ENCODE measurements at regions not wholly inside any gene's neighbourhood (a gene's known extent, or its start where the extent isn't known, plus 50 kb on each side); places are given as distances from the start of the nearest gene placed in this dataset.

DNA sequence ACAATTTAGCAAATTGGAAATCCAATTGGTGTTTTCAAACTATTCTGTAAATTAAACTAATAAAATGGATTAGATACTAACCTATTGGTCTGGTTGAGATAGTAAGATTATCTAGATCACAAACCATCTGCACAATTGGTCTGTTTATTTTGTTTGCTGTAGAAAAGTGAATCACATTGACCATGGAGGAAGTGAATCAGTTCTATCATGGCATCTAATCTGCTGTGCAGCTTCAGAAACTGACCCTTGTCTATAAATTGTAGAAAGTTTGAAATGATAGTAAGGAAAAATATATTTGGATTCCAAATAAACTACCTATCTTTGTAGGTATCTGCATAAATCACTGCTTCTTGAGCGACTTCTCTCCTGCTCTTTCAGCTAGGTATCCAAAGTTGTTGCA lies 1865.4 kb downstream of the MAT2B start:
- H4K20me1 ChIP-seq (ENCODE audit: insufficient read depth, low read length), result no peaks in the 10 kb centered on the region
- H3K9ac ChIP-seq (ENCODE audit: insufficient read depth, low read depth, low read length), result no peak overlapping the region
- no peak overlapping the region for H3K4me2 ChIP-seq (ENCODE audit: low read depth, low read length)
- no peaks in the 10 kb centered on the region for H3K36me3 ChIP-seq (replicated peaks in 1 of 2; ENCODE audit: control insufficient read depth in 1 of 2, insufficient read depth in 2 of 2, low read length in 2 of 2)
- peaks cover 65% of the 10 kb centered on the region for H3K9me3 ChIP-seq (ENCODE audit: low read length)
- intact Hi-C loops (cut with micrococcal nuclease; ENCODE audit: unreplicated experiment), result no loop called here
- H3K27me3 ChIP-seq (ENCODE audit: control insufficient read depth in 1 of 2, insufficient read depth in 2 of 2, low read length in 2 of 2), result no peaks in the 10 kb centered on the region
- no peaks in the 10 kb centered on the region for H3K79me2 ChIP-seq (ENCODE audit: insufficient read depth, low read length)
- no TSS peak for BruUV-seq (replicated peaks)
- ATAC-seq (no peak), DNase-seq (ENCODE audit: low spot score) (no peak), FAIRE-seq (no peak)
- in situ Hi-C loops (cut with HindIII; ENCODE audit: extremely low pct_ligation_motif_present, low pct_unique_long_range_greater_than_20kb), result no loop called here
- no peaks in the 10 kb centered on the region for H3K4me1 ChIP-seq (ENCODE audit: insufficient read depth, low read length)
- ChIA-PET CTCF (ENCODE audit: low intra/inter-chr PET ratio, low total read pairs) (no interaction called here), POLR2A (no interaction called here)
- H3K4me3 ChIP-seq (replicated peaks in 1 of 3; ENCODE audit: insufficient read depth in 1 of 3, low read depth in 2 of 3, low read length in 3 of 3), result no peak overlapping the region
- H3K27ac ChIP-seq (ENCODE audit: extremely low read length, insufficient read depth, low read length), result no peak overlapping the region
- TF ChIP-seq, protein P1, sequence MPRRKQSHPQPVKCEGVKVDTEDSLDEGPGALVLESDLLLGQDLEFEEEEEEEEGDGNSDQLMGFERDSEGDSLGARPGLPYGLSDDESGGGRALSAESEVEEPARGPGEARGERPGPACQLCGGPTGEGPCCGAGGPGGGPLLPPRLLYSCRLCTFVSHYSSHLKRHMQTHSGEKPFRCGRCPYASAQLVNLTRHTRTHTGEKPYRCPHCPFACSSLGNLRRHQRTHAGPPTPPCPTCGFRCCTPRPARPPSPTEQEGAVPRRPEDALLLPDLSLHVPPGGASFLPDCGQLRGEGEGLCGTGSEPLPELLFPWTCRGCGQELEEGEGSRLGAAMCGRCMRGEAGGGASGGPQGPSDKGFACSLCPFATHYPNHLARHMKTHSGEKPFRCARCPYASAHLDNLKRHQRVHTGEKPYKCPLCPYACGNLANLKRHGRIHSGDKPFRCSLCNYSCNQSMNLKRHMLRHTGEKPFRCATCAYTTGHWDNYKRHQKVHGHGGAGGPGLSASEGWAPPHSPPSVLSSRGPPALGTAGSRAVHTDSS (CRISPR knock-in tag; conservative IDR thresholded peaks at IDR 0.05), result no peak
- no peak for TF ChIP-seq TSC22D2 (CRISPR knock-in tag; IDR thresholded peaks at IDR 0.05; ENCODE audit: borderline replicate concordance)
- TF ChIP-seq SIN3A (IDR thresholded peaks at IDR 0.05; ENCODE audit: borderline replicate concordance, low read depth, low read length), result no peak
- TF ChIP-seq SIN3B (IDR thresholded peaks at IDR 0.05; ENCODE audit: low read length), result no peak
- TF ChIP-seq ELF3 (CRISPR knock-in tag; IDR thresholded peaks at IDR 0.05), result no peak
- no peak for TF ChIP-seq ETV5 (CRISPR knock-in tag; IDR thresholded peaks at IDR 0.05; ENCODE audit: borderline replicate concordance)
- no peak for TF ChIP-seq BCL6 (CRISPR knock-in tag; IDR thresholded peaks at IDR 0.05)
- no peak for TF ChIP-seq ASH2L (IDR thresholded peaks at IDR 0.05; ENCODE audit: insufficient read length, low read depth, low read length)
- TF ChIP-seq ZNF329 (CRISPR knock-in tag; IDR thresholded peaks at IDR 0.05; ENCODE audit: low read depth), result no peak
- no peak for TF ChIP-seq CREM (IDR thresholded peaks at IDR 0.05)
- TF ChIP-seq CREM (CRISPR knock-in tag; IDR thresholded peaks at IDR 0.05), result no peak
- TF ChIP-seq ZNF101 (CRISPR knock-in tag; IDR thresholded peaks at IDR 0.05; ENCODE audit: borderline replicate concordance, low read depth), result no peak
- 0% methylated on average over 1 of the region's 1 CpG for WGBS (ENCODE audit: low lambda C conversion rate)
- H2AFZ ChIP-seq (ENCODE audit: low read length), result no peak overlapping the region
